ENCODE measurements at regions not wholly inside any gene's neighbourhood (a gene's known extent, or its start where the extent isn't known, plus 50 kb on each side); places are given as distances from the start of the nearest gene placed in this dataset.

DNA sequence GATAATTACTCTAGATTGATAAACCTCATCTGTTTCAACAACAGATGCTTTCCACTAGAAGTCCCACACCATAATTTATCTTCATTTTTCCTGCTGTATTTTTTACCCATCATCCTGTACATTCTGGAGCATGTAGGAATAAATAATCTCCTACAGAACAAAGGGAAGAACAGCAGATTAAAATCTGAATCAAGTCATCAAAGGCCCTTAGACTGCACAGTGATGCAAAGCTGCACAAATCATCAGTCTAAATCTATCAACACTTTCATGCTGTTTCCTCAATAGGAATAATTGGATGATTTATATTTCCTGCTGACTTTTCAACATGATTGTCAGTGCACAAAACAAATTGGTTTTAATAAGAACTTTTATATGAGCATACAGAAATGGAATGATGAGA, 1143.9 kb downstream of the STIM2 start:
- POLR2A ChIA-PET: no interaction called here
- CTCF ChIA-PET: no interaction called here
- H3K4me3 ChIP-seq (ENCODE audit: low read depth, low read length): no peak overlapping the region
- no peak for DNase-seq (ENCODE audit: low read depth, low spot score)
- no peak for TF ChIP-seq CTCF (IDR thresholded peaks at IDR 0.05; ENCODE audit: insufficient read depth, low read length, missing control alignments)

DNA sequence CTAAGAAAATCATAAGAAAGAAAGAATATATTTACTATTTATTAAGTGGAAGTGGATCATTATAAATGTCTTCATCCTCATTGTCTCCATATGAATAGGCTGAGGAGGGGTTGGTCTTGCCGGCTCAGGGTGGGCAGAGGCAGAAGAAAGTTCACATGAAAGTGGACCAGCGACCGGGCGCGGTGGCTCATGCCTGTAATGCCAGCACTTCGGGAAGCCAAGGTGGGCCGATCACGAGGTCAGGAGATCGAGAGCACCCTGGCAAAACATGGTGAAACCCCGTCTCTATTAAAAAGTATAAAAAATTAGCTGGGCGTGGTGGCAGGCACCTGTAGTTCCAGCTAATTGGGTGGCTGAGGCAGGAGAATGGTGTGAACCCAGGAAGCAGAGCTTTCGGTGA, 1145.4 kb downstream of the STIM2 start:
- no peak for TF ChIP-seq CTCF (IDR thresholded peaks at IDR 0.05; ENCODE audit: insufficient read depth, low read length, missing control alignments)
- CTCF ChIA-PET: no interaction called here
- H3K4me3 ChIP-seq (ENCODE audit: low read depth, low read length): no peak overlapping the region
- POLR2A ChIA-PET: no interaction called here
- no peak for DNase-seq (ENCODE audit: low read depth, low spot score)

DNA sequence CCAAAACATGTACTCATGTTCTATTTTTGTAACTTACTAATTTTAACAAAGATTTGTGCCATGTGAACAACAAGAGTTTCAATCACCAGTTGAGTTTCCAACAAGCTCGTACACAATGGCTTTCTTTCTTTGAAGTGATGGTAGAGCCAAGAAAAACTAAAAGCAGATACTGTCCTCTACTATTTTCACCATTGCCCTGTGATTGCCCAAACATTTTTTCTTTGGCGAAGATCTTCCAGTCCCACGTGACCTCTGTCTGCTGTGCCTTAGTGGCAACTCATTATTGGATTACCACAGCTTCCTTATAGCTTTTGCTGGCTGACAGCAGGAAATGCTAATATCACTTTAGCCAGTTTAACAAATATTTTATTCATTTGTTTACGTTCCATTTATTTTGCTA, 1147.1 kb downstream of the STIM2 start:
- POLR2A ChIA-PET: no interaction called here
- no peak for DNase-seq (ENCODE audit: low read depth, low spot score)
- no peak for TF ChIP-seq CTCF (IDR thresholded peaks at IDR 0.05; ENCODE audit: insufficient read depth, low read length, missing control alignments)
- CTCF ChIA-PET: no interaction called here
- no peak overlapping the region for H3K4me3 ChIP-seq (ENCODE audit: low read depth, low read length)

DNA sequence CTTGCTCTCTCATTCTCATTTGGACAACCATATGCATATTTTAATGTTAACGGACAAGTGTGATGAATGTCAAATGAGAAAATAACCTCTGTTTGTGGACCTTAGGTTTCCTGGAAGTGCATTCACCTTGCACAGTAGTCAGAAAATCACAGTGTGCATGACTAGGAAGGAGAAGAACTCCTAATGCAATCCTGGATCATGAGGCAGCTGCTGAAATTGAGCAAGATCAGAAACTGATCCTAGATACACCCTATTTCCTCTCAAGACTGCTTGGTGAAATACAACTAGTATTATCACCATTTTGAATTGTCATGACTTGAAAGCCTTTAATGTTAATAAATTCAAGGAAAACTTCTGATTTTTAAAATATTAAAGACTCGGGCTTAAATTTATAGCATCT, 1148.9 kb downstream of the STIM2 start:
- H3K4me3 ChIP-seq (ENCODE audit: low read depth, low read length): no peak overlapping the region
- POLR2A ChIA-PET: no interaction called here
- CTCF ChIA-PET: no interaction called here
- no peak for TF ChIP-seq CTCF (IDR thresholded peaks at IDR 0.05; ENCODE audit: insufficient read depth, low read length, missing control alignments)
- DNase-seq (ENCODE audit: low read depth, low spot score): no peak

DNA sequence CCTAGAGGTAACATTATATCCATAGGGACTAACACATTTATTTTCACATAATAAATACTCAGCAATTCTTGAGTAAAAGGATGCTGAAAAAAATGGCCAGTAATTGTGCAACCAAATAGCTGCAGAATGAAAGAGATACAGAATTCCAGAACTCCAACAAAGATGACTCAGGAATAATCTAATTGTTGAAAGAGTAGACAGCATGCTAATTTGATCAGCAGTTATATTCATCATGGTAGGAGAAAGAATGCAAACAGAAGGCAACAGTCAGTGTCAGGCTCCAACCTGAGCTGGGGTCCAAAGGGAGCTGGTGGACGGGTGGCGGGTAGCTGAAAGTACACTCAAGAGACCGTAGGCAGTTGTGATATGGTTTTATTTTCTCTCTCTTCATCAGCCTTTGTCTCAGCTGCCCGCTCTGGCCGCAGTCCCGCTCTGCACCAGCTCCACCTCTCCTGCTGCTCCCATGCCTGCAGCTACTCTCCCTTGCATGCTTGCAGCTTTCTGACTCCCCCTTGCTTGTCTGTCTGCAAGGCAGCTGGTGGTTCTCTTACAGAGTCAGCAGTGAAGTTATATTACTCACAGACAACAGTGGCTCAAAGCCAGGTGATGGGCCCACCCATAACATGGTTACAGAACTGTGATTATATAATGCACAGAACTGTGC, 1150.1 kb downstream of the STIM2 start:
- H3K4me3 ChIP-seq (ENCODE audit: low read depth, low read length): no peak overlapping the region
- DNase-seq (ENCODE audit: low read depth, low spot score): no peak
- POLR2A ChIA-PET: no interaction called here
- TF ChIP-seq CTCF (IDR thresholded peaks at IDR 0.05; ENCODE audit: insufficient read depth, low read length, missing control alignments): no peak
- CTCF ChIA-PET: no interaction called here

GRCh38 chr4:28014469-28014868, 1153.8 kb downstream of the STIM2 start:
- ChIA-PET CTCF (no interaction called here), POLR2A (interaction anchor here (0.7 kb wide), 1 partner anchor 15 kb away, joined by 3 read pairs; no protein-coding TSS in a partner anchor)
- no peak overlapping the region for H3K4me3 ChIP-seq (ENCODE audit: low read depth, low read length)
- no peak for DNase-seq (ENCODE audit: low read depth, low spot score)
- no peak for TF ChIP-seq CTCF (IDR thresholded peaks at IDR 0.05; ENCODE audit: insufficient read depth, low read length, missing control alignments)
